OCI-LY3 (cell line): ENCODE measurements at regions not wholly inside any gene's neighbourhood (a gene's known extent, or its start where the extent isn't known, plus 50 kb on each side); places are given as distances from the start of the nearest gene placed in this dataset.

ENCODE experiments used
- EZH2phosphoT487 ChIP-seq: fragments of 200-600 bp; shearing (Covaris generic); IDR thresholded peaks from 2 replicates; pipeline ENCODE4 v1.6.1; 2018; ENCODE audit warnings: antibody characterized with exemption, mixed run types, low read depth
- TF ChIP-seq, protein P1 (sequence below): fragments of 200-600, 300-600 bp; sonication (generic); IDR thresholded peaks from 2 replicates; pipeline ENCODE4 v1.5.1; 2014; ENCODE audit warnings: antibody characterized with exemption, low read length, low read depth

- TF ChIP-seq, protein P1, sequence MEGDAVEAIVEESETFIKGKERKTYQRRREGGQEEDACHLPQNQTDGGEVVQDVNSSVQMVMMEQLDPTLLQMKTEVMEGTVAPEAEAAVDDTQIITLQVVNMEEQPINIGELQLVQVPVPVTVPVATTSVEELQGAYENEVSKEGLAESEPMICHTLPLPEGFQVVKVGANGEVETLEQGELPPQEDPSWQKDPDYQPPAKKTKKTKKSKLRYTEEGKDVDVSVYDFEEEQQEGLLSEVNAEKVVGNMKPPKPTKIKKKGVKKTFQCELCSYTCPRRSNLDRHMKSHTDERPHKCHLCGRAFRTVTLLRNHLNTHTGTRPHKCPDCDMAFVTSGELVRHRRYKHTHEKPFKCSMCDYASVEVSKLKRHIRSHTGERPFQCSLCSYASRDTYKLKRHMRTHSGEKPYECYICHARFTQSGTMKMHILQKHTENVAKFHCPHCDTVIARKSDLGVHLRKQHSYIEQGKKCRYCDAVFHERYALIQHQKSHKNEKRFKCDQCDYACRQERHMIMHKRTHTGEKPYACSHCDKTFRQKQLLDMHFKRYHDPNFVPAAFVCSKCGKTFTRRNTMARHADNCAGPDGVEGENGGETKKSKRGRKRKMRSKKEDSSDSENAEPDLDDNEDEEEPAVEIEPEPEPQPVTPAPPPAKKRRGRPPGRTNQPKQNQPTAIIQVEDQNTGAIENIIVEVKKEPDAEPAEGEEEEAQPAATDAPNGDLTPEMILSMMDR = no peak
- TF ChIP-seq EZH2phosphoT487 = no peak
These were observed 279.0 kb downstream of the ARAP2 start for GRCh38 chr4:35965300-35965699.
